GM18909 (cell line): ENCODE measurements at regions not wholly inside any gene's neighbourhood (a gene's known extent, or its start where the extent isn't known, plus 50 kb on each side); places are given as distances from the start of the nearest gene placed in this dataset.
"Not testable (repeated sequence)": the region's sequence is repeated elsewhere in the genome, so short reads cannot be mapped to it uniquely, and the experiment has no call there.

Source experiments
- ATAC-seq: cut with Tn5 transposase; IDR thresholded peaks from one replicate; pipeline ENCODE4 v1.9.1; 2021; ENCODE audit warnings: mild to moderate bottlenecking; ENCODE audit not compliant: unreplicated experiment, poor library complexity

- no peak for ATAC-seq
Measured at GRCh38 chr9:78437296-78437695, 140.4 kb downstream of the PSAT1 start.

DNA sequence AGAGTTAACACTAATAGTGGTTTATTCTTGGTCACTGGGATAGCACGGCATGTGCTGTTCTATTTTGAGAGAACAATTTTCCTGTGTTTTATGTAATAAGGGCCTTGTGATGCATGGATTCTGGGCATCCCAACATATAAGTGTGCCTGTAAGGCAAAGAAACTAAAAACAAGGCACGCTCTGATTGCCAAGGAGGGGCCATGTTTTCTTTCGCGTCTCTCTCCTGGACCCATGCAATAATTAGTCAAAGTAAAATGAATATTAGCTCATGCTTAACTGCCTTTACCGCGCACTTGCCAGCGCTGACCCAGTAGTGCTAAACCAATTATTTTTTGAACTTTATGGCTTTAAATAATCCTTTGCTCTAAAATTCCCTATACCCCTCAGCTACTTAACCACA, 140.9 kb downstream of the PSAT1 start:
- ATAC-seq, result no peak

DNA sequence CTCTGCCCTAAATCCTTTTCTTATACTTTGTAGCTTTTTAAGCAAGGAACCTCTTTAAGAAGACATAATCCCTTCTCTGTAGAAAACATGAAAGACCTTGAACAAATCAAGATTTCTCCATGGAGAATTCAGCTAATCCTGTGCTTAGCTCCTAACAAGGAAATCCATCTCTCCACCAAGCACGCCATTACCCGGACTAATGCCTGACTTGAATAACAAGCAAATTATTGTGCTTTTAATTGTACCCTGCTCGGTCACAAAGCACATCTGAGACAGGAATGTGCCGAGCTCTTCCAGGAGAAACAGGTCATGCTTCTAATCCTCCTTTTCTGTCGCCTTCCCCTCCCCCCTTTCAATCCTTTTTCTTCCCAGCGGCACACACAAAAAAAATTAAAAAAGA, 141.3 kb downstream of the PSAT1 start:
- no peak for ATAC-seq

DNA sequence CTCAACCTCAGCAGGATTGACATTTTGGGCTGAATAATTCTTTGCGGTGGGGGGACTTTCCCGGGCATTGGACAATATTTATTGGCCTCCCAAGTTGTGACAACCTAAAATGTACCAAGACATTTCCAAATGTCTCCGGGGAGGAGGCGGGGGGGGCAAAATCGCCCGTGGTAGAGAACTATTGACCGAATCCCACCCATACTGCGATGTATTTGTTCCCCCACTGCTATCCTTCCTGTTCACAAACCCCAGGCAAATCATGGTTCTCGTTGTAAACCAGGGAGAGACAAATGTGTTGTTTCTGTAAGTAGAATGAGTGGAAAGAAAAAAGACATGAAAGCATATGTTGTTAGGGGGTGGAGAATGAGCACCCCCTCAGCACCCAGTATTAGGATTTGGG, 141.9 kb downstream of the PSAT1 start:
- ATAC-seq, result no peak

DNA sequence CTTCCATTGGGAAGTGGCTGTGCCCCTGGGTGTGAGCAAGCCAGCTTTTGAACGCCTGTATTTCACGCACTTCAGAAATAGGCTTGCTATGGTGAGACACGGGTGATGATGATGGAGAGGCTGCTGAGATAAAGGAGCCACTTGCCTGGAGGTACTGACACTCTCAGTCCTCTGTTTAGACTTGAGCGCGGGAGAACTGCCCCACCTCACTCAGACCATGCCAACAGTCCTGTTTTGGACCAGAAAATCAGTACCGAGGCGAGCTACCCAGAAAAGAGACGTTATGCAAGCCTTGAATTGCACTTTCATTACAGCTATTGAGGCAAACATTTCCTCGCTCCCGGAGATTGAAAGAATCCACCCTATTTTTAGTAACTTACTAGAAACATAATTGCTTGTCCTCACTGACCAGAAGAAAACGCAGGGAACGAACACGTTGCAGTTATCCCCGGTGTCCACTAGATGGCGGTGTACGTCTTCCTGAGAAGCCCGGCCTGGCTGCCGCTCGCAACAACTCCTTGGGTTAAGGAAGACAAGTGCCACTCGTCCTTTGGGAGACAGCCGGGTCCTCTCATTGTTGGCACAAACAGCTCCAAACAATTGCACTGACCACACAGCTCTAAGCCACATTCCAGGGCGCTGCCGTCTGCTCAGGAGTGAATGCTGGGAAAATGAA, 142.4 kb downstream of the PSAT1 start:
- peak; percentile 91 for ATAC-seq

DNA sequence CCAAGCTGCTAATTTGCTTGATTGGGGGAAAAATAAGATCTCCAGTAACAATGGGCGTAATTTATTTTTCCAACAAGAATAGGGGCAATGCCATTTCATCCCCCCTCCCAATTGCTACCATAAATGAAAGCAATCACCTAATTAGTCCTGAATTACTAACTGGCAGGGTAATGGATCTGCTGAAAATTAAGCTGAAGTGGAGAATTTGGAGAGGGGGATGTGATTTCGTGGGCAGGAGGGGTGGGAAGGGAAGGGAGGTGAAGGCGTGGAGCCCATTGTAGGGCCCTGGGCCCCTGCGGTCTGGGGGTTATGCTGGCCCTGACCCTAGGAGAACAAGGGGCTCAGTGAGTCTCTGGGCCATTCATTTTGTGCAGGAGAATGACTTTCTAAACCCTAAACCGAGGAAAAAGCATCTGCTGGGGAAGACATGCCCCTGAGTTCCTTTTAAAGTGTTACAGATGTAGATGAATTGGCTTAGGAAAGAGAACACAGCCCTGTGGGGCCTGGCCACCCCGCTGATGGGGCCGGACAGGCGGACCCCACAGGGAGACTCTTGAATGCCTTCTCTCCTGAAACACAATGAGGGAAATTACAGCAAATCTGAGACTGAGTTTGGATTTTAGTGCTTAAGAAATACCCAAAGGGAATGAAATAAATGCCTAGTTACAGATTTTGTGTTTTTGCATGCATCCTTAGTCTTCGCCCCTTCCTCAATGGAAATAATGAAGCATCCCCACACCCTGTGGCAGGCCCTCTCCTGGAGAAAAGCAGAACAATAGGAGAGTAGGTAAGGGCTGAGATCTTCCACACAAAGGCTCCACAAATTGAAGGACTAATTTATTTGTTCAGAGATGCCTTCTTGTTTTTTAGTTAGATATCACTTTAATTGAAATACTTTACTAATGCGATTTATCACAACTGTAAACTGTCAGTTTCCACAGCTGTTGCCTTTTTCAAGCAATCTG, 143.2 kb downstream of the PSAT1 start:
- ATAC-seq, result no peak

- no peak for ATAC-seq
Measured at GRCh38 chr9:78441396-78441795, 144.5 kb downstream of the PSAT1 start.

DNA sequence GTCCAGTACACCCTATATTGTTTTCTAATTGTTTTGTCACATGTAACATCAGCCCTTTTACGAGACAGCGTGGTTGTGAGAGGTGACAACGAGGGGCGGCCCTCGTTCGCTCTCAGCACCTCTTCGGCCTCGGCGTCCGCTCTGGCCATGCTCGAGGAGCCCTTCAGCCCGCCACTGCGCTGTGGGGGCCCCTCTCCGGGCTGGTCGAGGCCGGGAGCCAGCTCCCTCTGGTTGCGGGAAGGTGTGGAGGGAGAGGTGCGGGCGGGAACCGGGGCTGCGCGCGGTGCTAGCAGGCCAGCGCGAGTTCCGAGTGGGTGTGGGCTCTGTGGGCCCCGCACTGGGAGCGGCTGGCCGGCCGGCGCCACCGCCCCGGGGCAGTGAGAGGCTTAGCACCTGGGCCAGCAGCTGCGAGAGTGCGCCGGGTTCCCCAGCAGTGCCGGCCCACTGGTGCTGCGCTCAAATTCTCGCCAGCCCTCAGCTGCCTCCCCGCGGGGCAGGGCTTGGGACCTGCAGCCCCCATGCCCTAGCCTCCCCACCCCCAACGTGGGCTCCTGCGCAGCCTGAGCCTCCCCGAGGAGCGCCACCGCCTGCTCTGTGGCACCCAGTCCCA, 145.0 kb downstream of the PSAT1 start:
- ATAC-seq, result no peak

DNA sequence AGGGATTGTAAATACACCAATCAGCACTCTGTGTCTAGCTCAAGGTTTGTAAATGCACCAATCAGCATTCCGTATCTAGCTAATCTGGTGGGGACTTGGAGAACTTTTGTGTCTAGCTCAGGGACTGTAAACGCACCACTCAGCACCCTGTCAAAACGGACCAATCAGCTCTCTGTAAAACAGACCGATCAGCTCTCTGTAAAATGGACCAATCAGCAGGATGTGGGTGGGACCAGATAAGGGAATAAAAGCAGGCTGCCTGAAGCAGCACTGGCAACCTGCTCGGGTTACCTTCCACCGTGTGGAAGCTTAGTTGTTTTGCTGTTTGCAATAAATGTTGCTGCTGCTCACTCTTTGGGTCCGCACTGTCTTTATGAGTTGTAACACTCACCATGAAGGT, 145.7 kb downstream of the PSAT1 start:
- ATAC-seq, result not testable (repeated sequence)

GRCh38 chr9:78443946-78444345, 147.0 kb downstream of the PSAT1 start:
- ATAC-seq, result no peak

DNA sequence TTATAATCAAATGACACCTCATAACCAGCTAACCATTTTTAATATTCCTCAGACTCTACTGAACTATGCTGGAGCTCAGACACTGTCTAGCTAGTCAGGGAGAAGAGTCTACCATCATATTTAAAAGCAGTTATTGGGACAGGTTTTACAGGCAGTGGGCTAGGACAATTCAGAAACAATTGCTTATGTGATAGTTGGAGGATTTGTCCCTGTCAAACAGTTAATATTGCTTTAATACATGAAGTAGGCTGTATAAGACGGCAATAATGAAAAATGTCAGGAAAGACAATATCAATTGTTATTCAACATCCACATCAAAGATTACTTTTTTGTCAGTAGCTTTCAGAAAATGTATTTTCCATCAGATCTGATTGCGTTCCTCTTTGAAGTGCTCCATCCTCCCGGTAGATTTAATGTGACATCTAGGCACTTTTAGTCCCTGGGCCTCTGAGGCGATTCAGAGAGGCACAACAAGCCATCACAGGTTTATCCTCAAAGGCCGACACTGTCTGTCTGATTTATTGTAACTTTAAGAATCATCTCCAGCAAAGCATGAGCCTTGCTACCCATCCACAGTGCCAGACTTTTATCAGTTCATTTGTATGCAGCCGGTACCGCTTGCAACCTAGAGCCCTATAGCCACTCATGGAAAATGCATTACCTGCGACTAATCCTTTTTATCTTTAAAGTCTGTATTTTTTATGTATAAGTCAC, 152.2 kb downstream of the PSAT1 start:
- ATAC-seq, result no peak

DNA sequence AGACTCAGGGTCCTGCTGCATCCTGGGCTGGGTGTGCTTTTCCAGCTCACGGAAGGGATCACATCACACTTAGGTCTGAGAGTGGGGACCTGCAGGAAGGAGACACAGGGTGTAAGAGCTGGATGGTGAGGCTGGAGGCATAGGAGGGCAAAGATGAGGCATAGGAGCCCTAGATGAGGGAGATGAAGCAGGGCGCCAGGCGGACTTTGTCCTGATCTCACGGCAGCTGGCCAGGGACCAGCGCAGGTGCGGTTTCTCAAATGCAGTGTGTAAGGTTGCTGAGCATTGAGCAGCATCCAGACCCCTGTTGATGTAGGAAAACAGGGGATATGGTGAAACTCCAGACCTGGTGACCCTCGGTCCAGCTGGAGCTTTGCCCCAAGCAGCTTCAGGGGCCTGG, 156.5 kb downstream of the PSAT1 start:
- ATAC-seq, result no peak

- no peak for ATAC-seq
Measured at GRCh38 chr9:78462611-78463010, 165.7 kb downstream of the PSAT1 start.

DNA sequence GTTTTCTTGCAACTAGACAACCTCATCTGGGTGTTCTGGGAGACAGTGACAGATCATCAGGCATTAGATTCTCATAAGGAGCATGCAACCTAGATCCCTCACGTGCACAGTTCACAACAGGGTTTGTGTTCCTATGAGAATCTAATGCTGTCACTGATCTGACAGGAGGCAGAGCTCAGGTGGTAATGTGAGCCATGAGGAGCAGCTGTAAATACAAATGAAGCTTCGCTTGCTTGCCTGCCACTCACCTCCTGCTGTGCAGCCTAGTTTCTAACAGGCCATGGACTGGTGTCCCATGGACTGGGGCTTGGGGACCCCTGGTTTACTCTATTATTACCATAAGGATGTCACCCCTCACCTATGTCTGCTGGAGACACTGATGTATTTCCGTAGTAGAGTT, 166.8 kb downstream of the PSAT1 start:
- no peak for ATAC-seq

GRCh38 chr9:78468231-78468630, 171.3 kb downstream of the PSAT1 start:
- no peak for ATAC-seq

DNA sequence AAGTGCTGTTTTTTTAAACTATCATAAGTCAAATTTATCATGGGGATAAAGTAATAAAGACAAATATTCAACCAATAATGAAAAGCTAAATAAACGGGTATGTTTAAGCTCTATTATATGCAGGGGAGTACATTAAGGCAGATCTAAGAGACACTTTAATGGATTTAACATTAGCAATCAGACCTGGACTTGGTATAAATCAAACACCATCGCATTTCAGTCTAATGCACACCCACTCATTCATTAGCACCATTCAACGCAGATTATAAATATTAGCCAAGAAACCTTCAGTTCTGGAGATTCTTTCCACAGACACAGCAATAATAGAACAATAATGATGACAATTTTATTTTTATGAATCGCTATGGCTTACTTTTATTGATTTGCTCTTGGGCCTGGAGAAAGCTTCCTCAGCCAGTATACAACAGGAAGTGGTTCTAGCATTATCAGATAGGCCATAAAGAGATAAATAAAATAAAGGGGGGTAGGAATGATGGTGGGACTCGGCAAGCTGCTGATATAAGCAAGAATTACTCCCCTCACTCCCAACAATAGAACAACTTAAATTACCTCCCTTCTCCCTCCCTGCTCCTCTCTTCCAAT, 172.2 kb downstream of the PSAT1 start:
- no peak for ATAC-seq

DNA sequence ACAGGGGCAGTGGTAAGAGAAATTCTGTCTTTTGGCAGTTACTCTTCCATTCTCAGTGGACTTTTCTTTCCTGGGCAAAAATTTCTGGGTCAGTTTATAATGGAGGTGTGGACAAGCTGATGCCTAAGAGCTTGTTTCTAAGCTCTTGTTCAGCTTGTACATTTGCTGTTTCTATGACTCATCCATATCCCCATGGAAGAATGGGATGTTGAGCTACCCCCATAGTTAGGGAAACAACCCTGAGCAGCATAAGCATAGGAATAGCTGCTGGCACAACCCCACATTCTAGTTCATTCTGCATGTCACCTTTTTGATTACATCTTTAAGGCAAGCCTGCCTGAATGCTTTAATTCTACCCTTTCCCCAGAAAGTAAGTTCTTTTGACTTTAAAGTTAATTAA, 173.3 kb downstream of the PSAT1 start:
- no peak for ATAC-seq

GRCh38 chr9:78470741-78471140, 173.8 kb downstream of the PSAT1 start:
- ATAC-seq, result no peak

DNA sequence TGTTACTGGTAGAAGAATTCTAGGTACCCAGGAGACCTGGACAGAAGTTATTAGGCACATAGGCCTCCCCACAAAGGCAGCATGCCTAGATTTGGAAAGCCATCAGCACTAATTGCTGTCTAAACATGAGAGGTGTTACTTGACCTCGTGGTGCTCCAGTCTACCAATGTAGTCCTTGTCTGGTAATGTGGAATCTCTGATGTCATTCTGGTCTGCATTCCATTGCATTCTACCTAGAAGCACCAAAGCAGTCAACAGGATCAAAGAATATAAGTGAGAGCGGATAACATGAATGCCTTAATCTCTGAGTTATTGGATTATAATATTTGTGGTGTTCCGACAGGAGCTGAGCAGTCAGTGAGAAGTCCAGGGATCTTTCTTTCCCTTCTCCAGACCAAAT, 175.2 kb downstream of the PSAT1 start:
- ATAC-seq, result no peak

DNA sequence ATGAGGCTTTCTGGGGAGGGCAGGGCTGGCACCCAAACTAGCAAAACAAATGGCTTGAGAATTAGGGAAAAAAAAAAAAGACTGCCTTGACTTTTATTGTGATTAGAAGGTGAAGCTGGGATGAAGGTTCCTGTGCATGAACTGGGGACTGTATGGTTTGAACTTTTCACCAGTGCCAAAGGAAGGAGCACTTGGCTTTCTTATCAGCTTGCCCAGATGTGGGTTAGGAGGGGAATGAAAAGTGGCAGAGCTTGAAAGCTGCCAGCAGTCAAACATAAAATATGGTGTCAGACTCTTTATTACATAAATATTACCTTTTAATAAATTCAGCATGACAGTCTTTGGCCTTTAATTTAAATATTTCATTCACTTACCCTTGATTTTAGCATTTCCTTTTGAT, 182.5 kb downstream of the PSAT1 start:
- ATAC-seq, result no peak
